PC-9 (cell line): ENCODE measurements at regions not wholly inside any gene's neighbourhood (a gene's known extent, or its start where the extent isn't known, plus 50 kb on each side); places are given as distances from the start of the nearest gene placed in this dataset.

Experiments
- EZH2 ChIP-seq: fragments of 200-600 bp; sonication (generic); IDR thresholded peaks from 2 replicates; pipeline ENCODE4 v1.8.0; 2017; ENCODE audit warnings: antibody characterized with exemption, low read depth
- TF ChIP-seq, protein P1 (sequence below): fragments of 200-600 bp; sonication (generic); conservative IDR thresholded peaks from 2 replicates; pipeline ENCODE4 v1.6.1; 2017; ENCODE audit warnings: mixed run types, antibody characterized with exemption, mild to moderate bottlenecking, moderate library complexity

DNA sequence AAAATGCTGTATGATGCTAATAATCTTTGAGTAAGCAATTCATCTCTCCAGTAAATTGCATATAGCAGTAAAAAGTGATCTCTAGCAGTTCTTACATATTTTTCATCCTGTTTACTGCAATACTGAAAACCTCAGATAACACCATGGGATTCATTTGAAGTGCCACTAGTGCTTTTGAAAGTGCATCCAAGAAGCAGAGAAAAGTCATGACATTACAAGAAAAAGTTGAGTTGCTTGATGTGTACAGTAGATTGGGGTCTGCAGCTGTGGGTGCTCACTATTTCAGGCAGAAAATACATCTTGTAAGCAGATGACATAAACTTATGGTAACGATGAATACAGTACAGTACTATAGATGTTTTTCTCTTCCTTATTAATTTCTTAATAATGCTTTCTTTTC, 1984.9 kb upstream of the LRRTM1 start:
- TF ChIP-seq, protein P1, sequence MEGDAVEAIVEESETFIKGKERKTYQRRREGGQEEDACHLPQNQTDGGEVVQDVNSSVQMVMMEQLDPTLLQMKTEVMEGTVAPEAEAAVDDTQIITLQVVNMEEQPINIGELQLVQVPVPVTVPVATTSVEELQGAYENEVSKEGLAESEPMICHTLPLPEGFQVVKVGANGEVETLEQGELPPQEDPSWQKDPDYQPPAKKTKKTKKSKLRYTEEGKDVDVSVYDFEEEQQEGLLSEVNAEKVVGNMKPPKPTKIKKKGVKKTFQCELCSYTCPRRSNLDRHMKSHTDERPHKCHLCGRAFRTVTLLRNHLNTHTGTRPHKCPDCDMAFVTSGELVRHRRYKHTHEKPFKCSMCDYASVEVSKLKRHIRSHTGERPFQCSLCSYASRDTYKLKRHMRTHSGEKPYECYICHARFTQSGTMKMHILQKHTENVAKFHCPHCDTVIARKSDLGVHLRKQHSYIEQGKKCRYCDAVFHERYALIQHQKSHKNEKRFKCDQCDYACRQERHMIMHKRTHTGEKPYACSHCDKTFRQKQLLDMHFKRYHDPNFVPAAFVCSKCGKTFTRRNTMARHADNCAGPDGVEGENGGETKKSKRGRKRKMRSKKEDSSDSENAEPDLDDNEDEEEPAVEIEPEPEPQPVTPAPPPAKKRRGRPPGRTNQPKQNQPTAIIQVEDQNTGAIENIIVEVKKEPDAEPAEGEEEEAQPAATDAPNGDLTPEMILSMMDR: no peak
- TF ChIP-seq EZH2: no peak
